Tibial artery (tissue), 4 donors: ENCODE measurements at regions not wholly inside any gene's neighbourhood (a gene's known extent, or its start where the extent isn't known, plus 50 kb on each side); places are given as distances from the start of the nearest gene placed in this dataset.

ENCODE experiments used
- DNase-seq, 2 donors: peaks; one replicate each; pipeline ENCODE4 v3.0.0-alpha.2; 2019
- H3K27ac ChIP-seq, 2 donors: fragments of 200-600 bp; sonication (generic) in 1 of 2; 1 replicate in 1 of 2; 2 replicates in 1 of 2; pipeline ENCODE4 v1.5.1; 2018 to 2019; ENCODE audit warnings: mild to moderate bottlenecking in 1 of 2
- H3K27me3 ChIP-seq, 2 donors: fragments of 200-600 bp; sonication (generic) in 1 of 2; one replicate each; pipeline versions ENCODE4 v1.5.1 to v1.6.0; 2016 to 2019
- H3K36me3 ChIP-seq, 3 donors: fragments of 200-600 bp; sonication (generic) in 2 of 3; one replicate each; pipeline ENCODE4 v1.5.1; 2016 to 2019; ENCODE audit warnings: mild to moderate bottlenecking in 2 of 3
- H3K4me1 ChIP-seq, 4 donors: fragments of 200-600 bp; sonication (generic) in 2 of 4; 1 replicate in 3 of 4; 2 replicates in 1 of 4; pipeline ENCODE4 v1.5.1; 2016 to 2019
- H3K4me3 ChIP-seq, 2 donors: fragments of 200-600 bp; sonication (generic) in 1 of 2; 1 replicate in 1 of 2; 2 replicates in 1 of 2; pipeline ENCODE4 v1.5.1; 2018 to 2019; ENCODE audit warnings: mild to moderate bottlenecking in 2 of 2
- H3K9me3 ChIP-seq, 3 donors: fragments of 200-600 bp; sonication (generic) in 1 of 3; one replicate each; pipeline ENCODE4 v1.5.1; 2016 to 2019
- intact Hi-C: fragments of 100-400 bp; cut with DNase I; formaldehyde crosslinking; loops from one replicate; pipeline ENCODE4 v1.15.0; 2023; ENCODE audit warnings: low total_unique reads
- TF ChIP-seq, protein P1 (sequence below), 2 experiments: fragments of 200-600 bp in 1 of 2; fragments of 450-650 bp in 1 of 2; IDR thresholded peaks; one replicate each; pipeline ENCODE4 v1.5.1; 2017 to 2019; ENCODE audit warnings: antibody characterized with exemption in 2 of 2, mild to moderate bottlenecking in 1 of 2, moderate library complexity in 1 of 2

DNA sequence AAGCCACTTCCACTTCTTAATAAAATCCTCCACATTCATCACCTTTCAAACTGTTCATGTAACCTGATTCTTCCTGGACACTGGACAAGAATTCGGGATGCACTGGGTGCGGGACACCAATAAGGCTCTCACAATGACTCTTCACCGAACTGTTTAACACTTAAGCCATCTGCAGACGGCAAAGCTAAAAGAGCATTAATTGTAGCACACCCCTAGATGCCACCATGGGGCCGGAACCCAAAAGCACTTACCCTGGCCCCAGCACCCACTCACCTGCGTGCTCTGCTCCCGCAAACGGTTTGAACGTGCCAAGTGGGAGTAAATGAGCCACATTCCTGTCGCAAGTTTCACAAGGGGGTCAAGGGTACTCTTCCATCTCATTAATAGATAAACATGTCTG is 254.3 kb upstream of the PRR20A start:
- Histone ChIP-seq H3K27ac (no peak overlapping the region), H3K27me3 (no peaks in the 10 kb centered on the region), H3K4me1 (no peaks in the 10 kb centered on the region), H3K4me3 (no peak overlapping the region), H3K9me3 (no peaks in the 10 kb centered on the region), H3K36me3 (no peaks in the 10 kb centered on the region)
- intact Hi-C loops = no loop called here
- DNase-seq = no peak
- TF ChIP-seq, protein P1, sequence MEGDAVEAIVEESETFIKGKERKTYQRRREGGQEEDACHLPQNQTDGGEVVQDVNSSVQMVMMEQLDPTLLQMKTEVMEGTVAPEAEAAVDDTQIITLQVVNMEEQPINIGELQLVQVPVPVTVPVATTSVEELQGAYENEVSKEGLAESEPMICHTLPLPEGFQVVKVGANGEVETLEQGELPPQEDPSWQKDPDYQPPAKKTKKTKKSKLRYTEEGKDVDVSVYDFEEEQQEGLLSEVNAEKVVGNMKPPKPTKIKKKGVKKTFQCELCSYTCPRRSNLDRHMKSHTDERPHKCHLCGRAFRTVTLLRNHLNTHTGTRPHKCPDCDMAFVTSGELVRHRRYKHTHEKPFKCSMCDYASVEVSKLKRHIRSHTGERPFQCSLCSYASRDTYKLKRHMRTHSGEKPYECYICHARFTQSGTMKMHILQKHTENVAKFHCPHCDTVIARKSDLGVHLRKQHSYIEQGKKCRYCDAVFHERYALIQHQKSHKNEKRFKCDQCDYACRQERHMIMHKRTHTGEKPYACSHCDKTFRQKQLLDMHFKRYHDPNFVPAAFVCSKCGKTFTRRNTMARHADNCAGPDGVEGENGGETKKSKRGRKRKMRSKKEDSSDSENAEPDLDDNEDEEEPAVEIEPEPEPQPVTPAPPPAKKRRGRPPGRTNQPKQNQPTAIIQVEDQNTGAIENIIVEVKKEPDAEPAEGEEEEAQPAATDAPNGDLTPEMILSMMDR (IDR thresholded peaks at IDR 0.05) = no peak

DNA sequence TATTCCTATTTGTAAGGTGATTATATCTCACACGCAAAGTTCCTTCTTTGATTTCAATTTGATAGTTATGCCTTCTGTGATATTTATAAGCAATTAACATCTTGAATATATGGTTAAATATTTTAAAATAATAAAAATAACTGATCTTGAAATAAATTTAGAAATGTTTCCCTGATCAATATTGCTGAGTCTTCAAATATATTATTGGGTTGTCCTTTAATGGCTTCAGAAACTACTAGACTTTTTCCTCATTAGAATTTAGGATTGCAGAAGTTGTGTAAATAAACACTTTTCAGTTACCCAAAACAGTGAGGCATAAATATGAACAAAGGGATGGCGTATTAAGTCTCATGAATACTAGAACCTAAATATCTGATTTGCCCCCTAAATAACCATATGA is 252.3 kb upstream of the PRR20A start:
- Histone ChIP-seq H3K36me3 (no peaks in the 10 kb centered on the region), H3K4me3 (no peak overlapping the region), H3K4me1 (no peaks in the 10 kb centered on the region), H3K9me3 (no peaks in the 10 kb centered on the region), H3K27me3 (no peaks in the 10 kb centered on the region), H3K27ac (no peak overlapping the region)
- TF ChIP-seq, protein P1 (IDR thresholded peaks at IDR 0.05) = no peak
- intact Hi-C loops = no loop called here
- no peak for DNase-seq

DNA sequence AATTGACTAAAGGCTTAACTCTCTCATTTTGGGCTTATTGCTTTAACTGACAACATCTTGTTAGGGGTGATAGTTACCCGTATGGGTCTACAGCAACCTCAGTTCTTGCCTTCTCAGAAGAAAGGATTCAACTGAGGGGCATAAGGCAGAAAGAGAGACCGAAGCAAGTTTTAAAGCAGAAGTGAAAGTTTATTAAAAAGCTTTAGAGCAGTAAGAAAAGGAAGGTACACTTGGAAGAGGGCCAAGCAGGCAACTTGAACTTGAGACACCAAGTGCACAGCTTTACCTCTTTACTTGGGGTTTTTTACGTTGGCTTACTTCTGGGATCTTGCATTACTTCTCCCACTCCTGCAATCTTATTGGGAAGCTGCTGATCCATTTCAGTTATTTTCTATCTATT is 246.9 kb upstream of the PRR20A start:
- no peaks in the 10 kb centered on the region for H3K27me3 ChIP-seq
- intact Hi-C loops = no loop called here
- no peaks in the 10 kb centered on the region for H3K36me3 ChIP-seq
- no peak for DNase-seq
- H3K4me3 ChIP-seq = no peak overlapping the region
- TF ChIP-seq, protein P1 (IDR thresholded peaks at IDR 0.05) = no peak
- no peaks in the 10 kb centered on the region for H3K4me1 ChIP-seq
- H3K9me3 ChIP-seq = no peaks in the 10 kb centered on the region
- no peak overlapping the region for H3K27ac ChIP-seq

DNA sequence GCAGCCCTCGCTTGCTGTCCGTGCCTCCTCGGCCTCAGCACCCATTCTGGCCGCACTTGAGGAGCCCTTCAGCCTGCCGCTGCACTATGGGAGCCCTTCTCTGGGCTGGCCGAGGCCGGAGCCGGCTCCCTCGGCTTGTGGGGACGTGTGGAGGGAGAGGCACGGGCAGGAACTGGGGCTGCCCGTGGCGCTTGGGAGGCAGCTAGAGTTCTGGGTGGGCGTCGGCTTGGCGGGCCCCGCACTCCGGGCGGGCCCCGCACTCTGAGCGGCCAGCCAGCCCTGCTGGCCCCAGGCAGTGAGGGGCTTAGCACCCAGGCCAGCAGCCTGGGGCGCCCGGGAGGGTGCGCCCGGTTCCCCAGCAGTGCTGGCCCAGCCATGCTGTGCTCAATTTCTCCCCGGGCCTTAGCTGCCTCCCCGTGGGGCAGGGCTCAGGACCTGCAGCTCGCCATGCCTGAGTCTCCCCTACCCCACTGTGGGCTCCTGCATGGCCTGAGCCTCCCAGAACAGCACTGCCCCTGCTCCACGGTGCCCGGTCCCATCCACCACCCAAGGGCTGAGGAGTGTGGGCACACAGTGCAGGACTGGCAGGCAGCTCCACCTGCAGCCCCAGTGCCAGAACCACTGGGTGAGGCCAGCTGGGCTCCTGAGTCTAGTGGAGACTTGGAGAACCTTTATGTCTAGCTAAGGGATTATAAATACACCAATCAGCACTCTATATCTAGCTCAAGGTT is 240.0 kb upstream of the PRR20A start:
- intact Hi-C loops = no loop called here
- Histone ChIP-seq H3K27me3 (no peaks in the 10 kb centered on the region), H3K9me3 (no peaks in the 10 kb centered on the region), H3K4me3 (no peak overlapping the region), H3K27ac (no peak overlapping the region), H3K36me3 (no peaks in the 10 kb centered on the region), H3K4me1 (no peaks in the 10 kb centered on the region)
- TF ChIP-seq, protein P1 (IDR thresholded peaks at IDR 0.05) = no peak
- DNase-seq = no peak

DNA sequence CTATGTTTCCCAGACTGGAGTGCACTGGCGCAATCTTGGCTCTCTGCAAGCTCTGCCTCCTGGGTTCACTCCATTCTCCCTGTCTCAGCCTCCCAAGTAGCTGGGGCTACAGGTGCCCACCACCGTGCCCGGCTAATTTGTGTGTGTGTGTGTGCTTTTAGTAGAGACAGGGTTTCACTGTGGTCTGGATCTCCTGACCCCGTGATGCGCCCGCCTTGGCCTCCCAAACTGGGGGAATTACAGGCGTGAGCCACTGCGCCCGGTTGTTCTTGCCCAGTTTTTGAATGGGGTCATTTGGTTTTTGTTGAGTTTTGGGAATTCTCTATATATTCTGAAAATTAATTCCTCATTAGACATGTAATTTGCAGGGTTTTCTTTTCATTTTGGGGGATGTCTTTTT is 238.4 kb upstream of the PRR20A start:
- Histone ChIP-seq H3K36me3 (no peaks in the 10 kb centered on the region), H3K4me3 (no peak overlapping the region), H3K4me1 (no peaks in the 10 kb centered on the region), H3K27me3 (no peaks in the 10 kb centered on the region), H3K9me3 (no peaks in the 10 kb centered on the region), H3K27ac (no peak overlapping the region)
- intact Hi-C loops = no loop called here
- no peak for DNase-seq
- TF ChIP-seq, protein P1 (IDR thresholded peaks at IDR 0.05) = no peak
